Fibroblast of villous mesenchyme (primary cell): ENCODE measurements at regions not wholly inside any gene's neighbourhood (a gene's known extent, or its start where the extent isn't known, plus 50 kb on each side); places are given as distances from the start of the nearest gene placed in this dataset.

Experiments
- DNase-seq: peaks from one replicate; pipeline ENCODE4 v3.0.0-alpha.2; 2010; ENCODE audit warnings: low read depth
- H3K4me3 ChIP-seq: 2 replicates; pipeline ENCODE4 v1.5.1; 2011; ENCODE audit warnings: low read depth, mild to moderate bottlenecking, low read length
- CTCF ChIP-seq: IDR thresholded peaks from 2 replicates; pipeline ENCODE4 v1.5.1; 2012; ENCODE audit warnings: low read depth, mild to moderate bottlenecking, low read length; ENCODE audit not compliant: insufficient read depth

- no peak for TF ChIP-seq CTCF
- no peak overlapping the region for H3K4me3 ChIP-seq
- DNase-seq: no peak
Observed at GRCh38 chr22:48188231-48188721, 1425.8 kb downstream of the TBC1D22A start.

GRCh38 chr22:48187356-48187755, 1424.9 kb downstream of the TBC1D22A start:
- no peak for TF ChIP-seq CTCF
- H3K4me3 ChIP-seq: no peak overlapping the region
- no peak for DNase-seq

- DNase-seq: no peak
- TF ChIP-seq CTCF: no peak
Observed at GRCh38 chr22:48186146-48186790, 1423.8 kb downstream of the TBC1D22A start.

GRCh38 chr22:48185071-48186055, 1422.9 kb downstream of the TBC1D22A start:
- DNase-seq: no peak
- no peak overlapping the region for H3K4me3 ChIP-seq
- TF ChIP-seq CTCF: no peak

More at GRCh38 chr22:48186146-48186790, 1423.8 kb downstream of the TBC1D22A start:
- H3K4me3 ChIP-seq: no peak overlapping the region

- DNase-seq: no peak
- TF ChIP-seq CTCF: no peak
- no peak overlapping the region for H3K4me3 ChIP-seq
Observed at GRCh38 chr22:48182846-48183805, 1420.7 kb downstream of the TBC1D22A start.

- no peak for TF ChIP-seq CTCF
- DNase-seq: no peak
- no peak overlapping the region for H3K4me3 ChIP-seq
Observed at GRCh38 chr22:48182031-48182430, 1419.6 kb downstream of the TBC1D22A start.
